Midbrain (tissue), 1 donor: ENCODE measurements at regions not wholly inside any gene's neighbourhood (a gene's known extent, or its start where the extent isn't known, plus 50 kb on each side); places are given as distances from the start of the nearest gene placed in this dataset.

Experiments
- DNase-seq: peaks from one replicate; lab custom pipeline; 2025; lab: John Stamatoyannopoulos, UW

- no peak for DNase-seq
Observed at GRCh38 chr1:14100919-14101318, 400.9 kb downstream of the PRDM2 start.

- no peak for DNase-seq
Observed at GRCh38 chr1:14102180-14102579, 402.2 kb downstream of the PRDM2 start.

- no peak for DNase-seq
Observed at GRCh38 chr1:14103878-14104430, 404.0 kb downstream of the PRDM2 start.

GRCh38 chr1:14106126-14106525, 406.1 kb downstream of the PRDM2 start:
- DNase-seq, result no peak

- DNase-seq, result no peak
Observed at GRCh38 chr1:14106679-14107313, 406.8 kb downstream of the PRDM2 start.

GRCh38 chr1:14108356-14109275, 408.6 kb downstream of the PRDM2 start:
- DNase-seq, result no peak

- no peak for DNase-seq
Observed at GRCh38 chr1:14109276-14109635, 409.3 kb downstream of the PRDM2 start.

GRCh38 chr1:14110040-14110439, 410.1 kb downstream of the PRDM2 start:
- DNase-seq, result no peak

GRCh38 chr1:14111121-14111520, 411.1 kb downstream of the PRDM2 start:
- DNase-seq, result no peak

- no peak for DNase-seq
Observed at GRCh38 chr1:14112613-14113012, 412.6 kb downstream of the PRDM2 start.

GRCh38 chr1:14113271-14113670, 413.3 kb downstream of the PRDM2 start:
- no peak for DNase-seq

- DNase-seq, result peak; percentile 83
Observed at GRCh38 chr1:14113841-14114567, 414.0 kb downstream of the PRDM2 start.

GRCh38 chr1:14115976-14116375, 416.0 kb downstream of the PRDM2 start:
- no peak for DNase-seq

- DNase-seq, result no peak
Observed at GRCh38 chr1:14117700-14118099, 417.7 kb downstream of the PRDM2 start.

- no peak for DNase-seq
Observed at GRCh38 chr1:14118691-14119485, 418.9 kb downstream of the PRDM2 start.

- DNase-seq, result no peak
Observed at GRCh38 chr1:14120895-14121294, 420.9 kb downstream of the PRDM2 start.

GRCh38 chr1:14128096-14128495, 428.1 kb downstream of the PRDM2 start:
- DNase-seq, result no peak

GRCh38 chr1:14129009-14129408, 429.0 kb downstream of the PRDM2 start:
- DNase-seq, result no peak

- DNase-seq, result no peak
Observed at GRCh38 chr1:14135070-14135469, 435.1 kb downstream of the PRDM2 start.

GRCh38 chr1:14136152-14136763, 436.3 kb downstream of the PRDM2 start:
- no peak for DNase-seq

GRCh38 chr1:14136881-14137280, 436.9 kb downstream of the PRDM2 start:
- no peak for DNase-seq
